Neural crest cell (in vitro differentiated cells): ENCODE measurements at regions not wholly inside any gene's neighbourhood (a gene's known extent, or its start where the extent isn't known, plus 50 kb on each side); places are given as distances from the start of the nearest gene placed in this dataset.
A peak's percentile ranks its signal among the peaks of the same experiment; 100 is the strongest.

ENCODE experiments used
- DNase-seq: peaks from one replicate; pipeline ENCODE4 v3.0.0; 2021; ENCODE audit warnings: low read depth, mixed read lengths, low spot score
- H3K27ac Mint-ChIP-seq: one replicate; pipeline ENCODE4 v1.8.0; 2021; ENCODE audit warnings: mild to moderate bottlenecking, mixed read lengths; ENCODE audit not compliant: unreplicated experiment
- H3K27me3 Mint-ChIP-seq: 2 replicates; pipeline ENCODE4 v1.8.0; 2021; ENCODE audit warnings: low read depth, mild to moderate bottlenecking, mixed read lengths
- H3K36me3 Mint-ChIP-seq: 2 replicates; pipeline ENCODE4 v1.8.0; 2021; ENCODE audit warnings: low read depth, mild to moderate bottlenecking, mixed read lengths
- H3K4me1 Mint-ChIP-seq: 2 replicates; pipeline ENCODE4 v1.8.0; 2021; ENCODE audit warnings: mixed read lengths
- H3K4me3 Mint-ChIP-seq: one replicate; pipeline ENCODE4 v1.8.0; 2021; ENCODE audit warnings: mild to moderate bottlenecking, mixed read lengths
- H3K9me3 Mint-ChIP-seq: 2 replicates; pipeline ENCODE4 v1.8.0; 2021; ENCODE audit warnings: mixed read lengths
- CTCF ChIP-seq: fragments of 200-600 bp; sonication (generic); conservative IDR thresholded peaks from 2 replicates; pipeline ENCODE4 v1.5.0; 2021; ENCODE audit warnings: antibody characterized with exemption, mild to moderate bottlenecking

GRCh38 chr6:16840725-16841124, 79.5 kb upstream of the ATXN1 start:
- H3K27ac Mint-ChIP-seq: no peak overlapping the region
- no peak overlapping the region for H3K4me3 Mint-ChIP-seq
- H3K4me1 Mint-ChIP-seq: peaks cover 27% of the 10 kb centered on the region
- no peaks in the 10 kb centered on the region for H3K36me3 Mint-ChIP-seq
- no peak for DNase-seq
- H3K27me3 Mint-ChIP-seq: peaks cover 5% of the 10 kb centered on the region
- TF ChIP-seq CTCF: no peak
- H3K9me3 Mint-ChIP-seq: peaks cover 2% of the 10 kb centered on the region

GRCh38 chr6:16840291-16840690, 79.0 kb upstream of the ATXN1 start:
- Mint-ChIP-seq H3K27me3 (peaks cover 5% of the 10 kb centered on the region), H3K27ac (peak overlapping the region; percentile 21), H3K4me1 (peaks cover 27% of the 10 kb centered on the region), H3K9me3 (peaks cover 2% of the 10 kb centered on the region), H3K36me3 (no peaks in the 10 kb centered on the region), H3K4me3 (peak overlapping the region; percentile 45)
- no peak for DNase-seq
- no peak for TF ChIP-seq CTCF

GRCh38 chr6:16839631-16840179, 78.4 kb upstream of the ATXN1 start:
- no peaks in the 10 kb centered on the region for H3K36me3 Mint-ChIP-seq
- peaks cover 27% of the 10 kb centered on the region for H3K4me1 Mint-ChIP-seq
- TF ChIP-seq CTCF: no peak
- no peak overlapping the region for H3K4me3 Mint-ChIP-seq
- peak overlapping the region; percentile 21 for H3K27ac Mint-ChIP-seq
- peaks cover 2% of the 10 kb centered on the region for H3K9me3 Mint-ChIP-seq
- DNase-seq: no peak
- peaks cover 5% of the 10 kb centered on the region for H3K27me3 Mint-ChIP-seq

- peaks cover 5% of the 10 kb centered on the region for H3K27me3 Mint-ChIP-seq
- no peak overlapping the region for H3K4me3 Mint-ChIP-seq
- DNase-seq: no peak
- peaks cover 27% of the 10 kb centered on the region for H3K4me1 Mint-ChIP-seq
- no peak overlapping the region for H3K27ac Mint-ChIP-seq
- no peak for TF ChIP-seq CTCF
- H3K9me3 Mint-ChIP-seq: peaks cover 2% of the 10 kb centered on the region
- H3K36me3 Mint-ChIP-seq: no peaks in the 10 kb centered on the region
Measured at GRCh38 chr6:16837217-16837972, 76.1 kb upstream of the ATXN1 start.

- peaks cover 2% of the 10 kb centered on the region for H3K9me3 Mint-ChIP-seq
- H3K36me3 Mint-ChIP-seq: no peaks in the 10 kb centered on the region
- H3K4me1 Mint-ChIP-seq: peaks cover 27% of the 10 kb centered on the region
- TF ChIP-seq CTCF: no peak
- DNase-seq: no peak
- no peak overlapping the region for H3K27ac Mint-ChIP-seq
- H3K4me3 Mint-ChIP-seq: no peak overlapping the region
- peaks cover 5% of the 10 kb centered on the region for H3K27me3 Mint-ChIP-seq
Measured at GRCh38 chr6:16836144-16836981, 75.1 kb upstream of the ATXN1 start.
